ENCODE measurements at regions not wholly inside any gene's neighbourhood (a gene's known extent, or its start where the extent isn't known, plus 50 kb on each side); places are given as distances from the start of the nearest gene placed in this dataset.

DNA sequence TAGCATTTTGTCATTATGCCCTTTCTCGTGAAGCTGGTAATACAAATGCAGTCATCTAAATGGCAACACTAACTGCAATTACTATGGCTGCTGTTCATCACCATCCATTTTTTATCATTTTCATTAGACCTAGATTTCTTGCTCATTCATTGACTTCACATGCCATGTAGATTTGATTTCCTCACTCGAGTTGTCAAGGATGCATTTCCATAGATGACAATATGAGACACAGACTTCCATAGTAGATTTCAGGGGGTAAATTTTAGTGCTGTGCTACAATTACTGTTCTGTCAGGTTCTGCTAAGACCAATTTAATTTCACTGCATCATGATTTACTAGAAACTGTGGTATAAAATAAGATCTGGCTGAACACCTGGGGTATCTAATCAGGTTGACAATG is 589.2 kb downstream of the SEMA5A start:
- H4K20me1 ChIP-seq (ENCODE audit: insufficient read depth, poor library complexity, severe bottlenecking): no peaks in the 10 kb centered on the region
- H3K9me2 ChIP-seq (replicated peaks; ENCODE audit: insufficient read depth): no peaks in the 10 kb centered on the region
- H3K4me1 ChIP-seq (ENCODE audit: insufficient read depth): no peaks in the 10 kb centered on the region
- H3K27ac ChIP-seq: no peak overlapping the region
- no peak overlapping the region for H3K4me3 ChIP-seq
- no peak overlapping the region for H3K4me2 ChIP-seq
- no peaks in the 10 kb centered on the region for H3K79me2 ChIP-seq
- WGBS (ENCODE audit: low lambda C conversion rate, missing lambda C conversion rate): 82% methylated on average over 2 of the region's 2 CpGs
- H3K27me3 ChIP-seq: no peaks in the 10 kb centered on the region
- TF ChIP-seq CTCF (IDR thresholded peaks at IDR 0.05; ENCODE audit: poor library complexity): no peak
- TF ChIP-seq EZH2 (IDR thresholded peaks at IDR 0.05; ENCODE audit: borderline replicate concordance): no peak
- no peak for TF ChIP-seq EZH2phosphoT487 (IDR thresholded peaks at IDR 0.05; ENCODE audit: low read depth, severe bottlenecking, unreplicated experiment)
- no peak for DNase-seq (ENCODE audit: low spot score)
- no peak overlapping the region for H2AFZ ChIP-seq
- no peaks in the 10 kb centered on the region for H3K9me3 ChIP-seq (ENCODE audit: low read depth)
- H3K36me3 ChIP-seq (replicated peaks; ENCODE audit: insufficient read depth, low read depth): no peaks in the 10 kb centered on the region

GRCh38 chr5:8958602-8959001 is 587.3 kb downstream of the SEMA5A start:
- Histone ChIP-seq H3K27me3 (no peaks in the 10 kb centered on the region), H3K79me2 (no peaks in the 10 kb centered on the region), H3K36me3 (replicated peaks; ENCODE audit: insufficient read depth, low read depth) (no peaks in the 10 kb centered on the region), H3K9me2 (replicated peaks; ENCODE audit: insufficient read depth) (no peaks in the 10 kb centered on the region), H3K4me3 (no peak overlapping the region), H4K20me1 (ENCODE audit: insufficient read depth, poor library complexity, severe bottlenecking) (no peaks in the 10 kb centered on the region), H3K9me3 (ENCODE audit: low read depth) (no peaks in the 10 kb centered on the region), H3K4me2 (no peak overlapping the region), H3K4me1 (ENCODE audit: insufficient read depth) (no peaks in the 10 kb centered on the region), H3K27ac (no peak overlapping the region), H2AFZ (no peak overlapping the region)
- 59% methylated on average over 5 of the region's 5 CpGs for WGBS (ENCODE audit: low lambda C conversion rate, missing lambda C conversion rate)
- DNase-seq (ENCODE audit: low spot score): no peak
- no peak for TF ChIP-seq EZH2 (IDR thresholded peaks at IDR 0.05; ENCODE audit: borderline replicate concordance)
- no peak for TF ChIP-seq CTCF (IDR thresholded peaks at IDR 0.05; ENCODE audit: poor library complexity)
- no peak for TF ChIP-seq EZH2phosphoT487 (IDR thresholded peaks at IDR 0.05; ENCODE audit: low read depth, severe bottlenecking, unreplicated experiment)

- Histone ChIP-seq H3K4me2 (no peak overlapping the region), H3K27me3 (no peaks in the 10 kb centered on the region), H4K20me1 (ENCODE audit: insufficient read depth, poor library complexity, severe bottlenecking) (no peaks in the 10 kb centered on the region), H2AFZ (no peak overlapping the region), H3K27ac (no peak overlapping the region), H3K9me3 (ENCODE audit: low read depth) (no peaks in the 10 kb centered on the region), H3K36me3 (replicated peaks; ENCODE audit: insufficient read depth, low read depth) (no peaks in the 10 kb centered on the region), H3K79me2 (no peaks in the 10 kb centered on the region), H3K4me3 (no peak overlapping the region), H3K4me1 (ENCODE audit: insufficient read depth) (no peaks in the 10 kb centered on the region), H3K9me2 (replicated peaks; ENCODE audit: insufficient read depth) (no peaks in the 10 kb centered on the region)
- WGBS (ENCODE audit: low lambda C conversion rate, missing lambda C conversion rate): 89% methylated on average over 3 of the region's 3 CpGs
- DNase-seq (ENCODE audit: low spot score): no peak
- no peak for TF ChIP-seq EZH2phosphoT487 (IDR thresholded peaks at IDR 0.05; ENCODE audit: low read depth, severe bottlenecking, unreplicated experiment)
- no peak for TF ChIP-seq CTCF (IDR thresholded peaks at IDR 0.05; ENCODE audit: poor library complexity)
- no peak for TF ChIP-seq EZH2 (IDR thresholded peaks at IDR 0.05; ENCODE audit: borderline replicate concordance)
Observed at GRCh38 chr5:8961219-8961618, 584.7 kb downstream of the SEMA5A start.

GRCh38 chr5:8961956-8962355 is 583.9 kb downstream of the SEMA5A start:
- Histone ChIP-seq H3K9me2 (replicated peaks; ENCODE audit: insufficient read depth) (no peaks in the 10 kb centered on the region), H3K9me3 (ENCODE audit: low read depth) (no peaks in the 10 kb centered on the region), H3K4me2 (no peak overlapping the region), H4K20me1 (ENCODE audit: insufficient read depth, poor library complexity, severe bottlenecking) (no peaks in the 10 kb centered on the region), H3K79me2 (no peaks in the 10 kb centered on the region), H2AFZ (no peak overlapping the region), H3K27me3 (no peaks in the 10 kb centered on the region), H3K27ac (no peak overlapping the region), H3K36me3 (replicated peaks; ENCODE audit: insufficient read depth, low read depth) (no peaks in the 10 kb centered on the region), H3K4me3 (no peak overlapping the region), H3K4me1 (ENCODE audit: insufficient read depth) (no peaks in the 10 kb centered on the region)
- TF ChIP-seq EZH2phosphoT487 (IDR thresholded peaks at IDR 0.05; ENCODE audit: low read depth, severe bottlenecking, unreplicated experiment) (no peak), EZH2 (IDR thresholded peaks at IDR 0.05; ENCODE audit: borderline replicate concordance) (no peak), CTCF (IDR thresholded peaks at IDR 0.05; ENCODE audit: poor library complexity) (no peak)
- no peak for DNase-seq (ENCODE audit: low spot score)
- 63% methylated on average over 4 of the region's 4 CpGs for WGBS (ENCODE audit: low lambda C conversion rate, missing lambda C conversion rate)
